ENCODE measurements at regions not wholly inside any gene's neighbourhood (a gene's known extent, or its start where the extent isn't known, plus 50 kb on each side); places are given as distances from the start of the nearest gene placed in this dataset.

DNA sequence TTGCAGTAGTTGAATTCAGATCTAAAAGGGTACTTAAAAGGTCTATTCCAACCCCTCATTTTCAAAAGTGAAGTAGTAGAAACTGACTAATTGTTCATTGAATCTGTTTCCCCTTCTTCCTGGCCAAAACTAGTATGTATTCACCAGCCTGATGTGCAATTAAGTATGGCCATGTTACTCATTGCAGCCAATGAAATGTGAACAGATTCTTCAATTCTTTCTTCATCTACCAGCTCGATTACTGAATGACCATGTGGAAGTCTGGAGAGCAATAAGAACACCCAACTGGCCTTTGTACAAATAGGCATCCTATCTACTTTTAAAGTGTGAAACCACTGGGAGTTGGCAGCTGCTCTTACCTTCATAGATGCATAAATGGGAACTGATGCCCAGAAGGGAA, 449.0 kb upstream of the ID2 start:
- peaks cover 31% of the 10 kb centered on the region for H3K4me1 Mint-ChIP-seq
- no peaks in the 10 kb centered on the region for H3K36me3 Mint-ChIP-seq (ENCODE audit: low read depth)
- H3K27ac Mint-ChIP-seq = no peak overlapping the region
- H3K9me3 Mint-ChIP-seq = no peaks in the 10 kb centered on the region
- H3K27me3 Mint-ChIP-seq (ENCODE audit: low read depth) = peaks cover 19% of the 10 kb centered on the region
- TF ChIP-seq, protein P1, sequence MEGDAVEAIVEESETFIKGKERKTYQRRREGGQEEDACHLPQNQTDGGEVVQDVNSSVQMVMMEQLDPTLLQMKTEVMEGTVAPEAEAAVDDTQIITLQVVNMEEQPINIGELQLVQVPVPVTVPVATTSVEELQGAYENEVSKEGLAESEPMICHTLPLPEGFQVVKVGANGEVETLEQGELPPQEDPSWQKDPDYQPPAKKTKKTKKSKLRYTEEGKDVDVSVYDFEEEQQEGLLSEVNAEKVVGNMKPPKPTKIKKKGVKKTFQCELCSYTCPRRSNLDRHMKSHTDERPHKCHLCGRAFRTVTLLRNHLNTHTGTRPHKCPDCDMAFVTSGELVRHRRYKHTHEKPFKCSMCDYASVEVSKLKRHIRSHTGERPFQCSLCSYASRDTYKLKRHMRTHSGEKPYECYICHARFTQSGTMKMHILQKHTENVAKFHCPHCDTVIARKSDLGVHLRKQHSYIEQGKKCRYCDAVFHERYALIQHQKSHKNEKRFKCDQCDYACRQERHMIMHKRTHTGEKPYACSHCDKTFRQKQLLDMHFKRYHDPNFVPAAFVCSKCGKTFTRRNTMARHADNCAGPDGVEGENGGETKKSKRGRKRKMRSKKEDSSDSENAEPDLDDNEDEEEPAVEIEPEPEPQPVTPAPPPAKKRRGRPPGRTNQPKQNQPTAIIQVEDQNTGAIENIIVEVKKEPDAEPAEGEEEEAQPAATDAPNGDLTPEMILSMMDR (IDR thresholded peaks at IDR 0.05; ENCODE audit: unreplicated experiment in 3 of 3) = no peak
- H3K4me3 Mint-ChIP-seq = no peak overlapping the region

DNA sequence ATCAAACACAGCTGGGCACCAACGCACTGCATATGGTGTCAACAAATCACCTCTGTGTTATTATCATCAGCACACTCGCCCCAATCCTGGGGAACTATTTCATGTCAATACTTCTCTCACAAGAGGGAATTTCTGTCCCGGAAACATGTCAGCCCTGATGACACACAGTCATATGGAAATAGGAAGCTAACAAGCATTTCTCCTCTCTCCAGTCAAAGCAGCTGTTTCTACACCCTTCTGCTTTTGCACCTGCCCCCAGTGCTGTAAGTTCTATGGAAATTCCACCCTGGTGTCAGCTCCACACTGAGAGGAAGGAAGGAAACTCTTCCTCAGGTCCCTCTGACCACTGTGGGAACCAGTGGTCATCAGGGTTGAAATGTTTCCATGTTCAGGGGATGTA, 447.6 kb upstream of the ID2 start:
- Mint-ChIP-seq H3K27ac (peak overlapping the region in 1 of 3 experiments; percentile 76), H3K9me3 (no peaks in the 10 kb centered on the region), H3K4me1 (peaks cover 37% of the 10 kb centered on the region), H3K36me3 (ENCODE audit: low read depth) (no peaks in the 10 kb centered on the region), H3K27me3 (ENCODE audit: low read depth) (peaks cover 19% of the 10 kb centered on the region), H3K4me3 (no peak overlapping the region)
- TF ChIP-seq, protein P1 (IDR thresholded peaks at IDR 0.05; ENCODE audit: unreplicated experiment in 3 of 3) = no peak

DNA sequence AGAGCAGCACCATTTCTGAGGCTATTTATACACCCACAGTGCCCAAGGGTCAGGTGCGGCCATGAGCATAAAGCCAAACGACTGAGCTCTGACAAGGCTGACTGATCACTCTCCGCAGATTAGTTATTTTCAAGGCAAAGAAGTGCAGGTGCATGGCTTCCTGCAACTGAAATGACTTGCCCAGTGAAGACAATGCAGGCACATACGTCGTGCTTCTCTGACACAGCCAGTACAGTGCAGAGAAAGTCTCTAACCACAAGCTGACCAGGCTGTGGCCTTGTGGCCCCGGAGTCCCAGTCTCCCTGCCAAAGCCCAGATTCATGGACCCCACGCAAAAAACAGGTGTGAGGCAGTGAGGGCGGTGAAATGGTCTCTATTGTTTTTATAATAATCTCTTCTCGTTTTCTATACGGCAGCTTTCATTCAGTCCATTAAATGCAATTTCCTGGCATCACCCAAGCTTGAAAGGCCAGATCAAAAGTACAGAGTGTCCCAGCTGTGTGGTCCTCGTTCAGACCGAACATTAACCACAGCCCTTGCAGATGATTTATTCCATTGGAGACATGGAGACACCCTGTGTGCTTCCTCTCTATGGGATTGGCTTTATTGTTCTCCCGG, 447.0 kb upstream of the ID2 start:
- TF ChIP-seq, protein P1 (IDR thresholded peaks at IDR 0.05; ENCODE audit: unreplicated experiment in 3 of 3) = no peak
- no peaks in the 10 kb centered on the region for H3K9me3 Mint-ChIP-seq
- H3K4me1 Mint-ChIP-seq = peaks cover 37% of the 10 kb centered on the region
- H3K4me3 Mint-ChIP-seq = no peak overlapping the region
- H3K27ac Mint-ChIP-seq = peak overlapping the region; percentile 55 to 76 (median 71)
- H3K36me3 Mint-ChIP-seq (ENCODE audit: low read depth) = no peaks in the 10 kb centered on the region
- peaks cover 19% of the 10 kb centered on the region for H3K27me3 Mint-ChIP-seq (ENCODE audit: low read depth)

DNA sequence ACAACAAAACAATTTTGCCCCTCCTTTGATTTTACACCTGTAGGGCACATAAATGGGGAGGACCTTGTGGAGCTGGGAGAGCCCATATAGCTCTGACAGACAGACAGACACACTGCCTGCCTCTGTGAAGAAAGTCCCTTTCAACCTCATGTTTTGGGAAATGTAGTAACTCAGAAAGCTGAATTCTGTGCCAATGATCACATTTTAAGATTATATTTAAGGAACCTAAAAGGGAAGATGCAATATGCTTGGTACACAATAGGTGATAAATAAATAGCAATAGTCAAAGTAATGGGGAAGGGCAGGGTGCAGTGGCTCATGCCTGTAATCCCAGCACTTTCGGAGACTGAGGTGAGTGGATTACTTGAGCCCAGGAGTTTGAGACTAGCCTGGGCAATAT, 446.4 kb upstream of the ID2 start:
- H3K27ac Mint-ChIP-seq = peak overlapping the region; percentile 55 to 76 (median 71)
- peaks cover 19% of the 10 kb centered on the region for H3K27me3 Mint-ChIP-seq (ENCODE audit: low read depth)
- TF ChIP-seq, protein P1 (IDR thresholded peaks at IDR 0.05; ENCODE audit: unreplicated experiment in 3 of 3) = no peak
- no peaks in the 10 kb centered on the region for H3K36me3 Mint-ChIP-seq (ENCODE audit: low read depth)
- H3K4me1 Mint-ChIP-seq = peaks cover 37% of the 10 kb centered on the region
- H3K9me3 Mint-ChIP-seq = no peaks in the 10 kb centered on the region
- no peak overlapping the region for H3K4me3 Mint-ChIP-seq

DNA sequence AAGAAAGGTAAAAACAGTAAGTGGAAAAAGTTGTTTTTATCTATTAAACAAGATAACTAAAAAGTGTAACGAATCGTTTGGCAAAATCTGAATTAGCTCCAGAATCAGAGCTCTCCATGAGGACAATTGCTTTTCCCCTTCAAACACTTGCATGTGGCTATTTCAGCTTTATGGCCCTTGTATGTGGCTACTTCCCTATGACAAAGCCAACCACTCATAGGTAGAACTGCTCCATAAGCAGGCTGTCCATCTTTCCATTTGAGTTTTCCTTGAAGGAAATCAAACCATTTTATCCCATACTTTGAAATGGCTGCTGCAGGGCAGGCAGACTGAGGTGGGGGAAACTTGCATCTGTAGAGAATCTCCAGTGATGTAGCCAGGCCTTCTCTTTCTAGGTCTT, 445.5 kb upstream of the ID2 start:
- Mint-ChIP-seq H3K4me1 (peaks cover 42% of the 10 kb centered on the region), H3K9me3 (no peaks in the 10 kb centered on the region), H3K27me3 (ENCODE audit: low read depth) (peaks cover 19% of the 10 kb centered on the region), H3K4me3 (no peak overlapping the region), H3K27ac (no peak overlapping the region), H3K36me3 (ENCODE audit: low read depth) (no peaks in the 10 kb centered on the region)
- TF ChIP-seq, protein P1 (IDR thresholded peaks at IDR 0.05; ENCODE audit: unreplicated experiment in 3 of 3) = no peak

Measured in nephron (organoid).